ENCODE measurements at regions not wholly inside any gene's neighbourhood (a gene's known extent, or its start where the extent isn't known, plus 50 kb on each side); places are given as distances from the start of the nearest gene placed in this dataset.
"Not testable (repeated sequence)": the region's sequence is repeated elsewhere in the genome, so short reads cannot be mapped to it uniquely, and the experiment has no call there.

- Histone ChIP-seq H3K9me3 (ENCODE audit: low read depth) (no peaks in the 10 kb centered on the region), H3K36me3 (replicated peaks; ENCODE audit: insufficient read depth, low read depth) (no peaks in the 10 kb centered on the region), H3K9me2 (replicated peaks; ENCODE audit: insufficient read depth) (no peaks in the 10 kb centered on the region), H3K27me3 (peaks cover 5% of the 10 kb centered on the region), H3K27ac (no peak overlapping the region), H4K20me1 (ENCODE audit: insufficient read depth, poor library complexity, severe bottlenecking) (no peaks in the 10 kb centered on the region), H3K79me2 (no peaks in the 10 kb centered on the region), H2AFZ (no peak overlapping the region), H3K4me2 (no peak overlapping the region), H3K4me3 (no peak overlapping the region), H3K4me1 (ENCODE audit: insufficient read depth) (no peaks in the 10 kb centered on the region)
- TF ChIP-seq CTCF (IDR thresholded peaks at IDR 0.05; ENCODE audit: poor library complexity) = no peak
- no peak for TF ChIP-seq EZH2phosphoT487 (IDR thresholded peaks at IDR 0.05; ENCODE audit: low read depth, severe bottlenecking, unreplicated experiment)
- TF ChIP-seq EZH2 (IDR thresholded peaks at IDR 0.05; ENCODE audit: borderline replicate concordance) = no peak
- 88% methylated on average over 3 of the region's 3 CpGs for WGBS (ENCODE audit: low lambda C conversion rate, missing lambda C conversion rate)
- no peak for DNase-seq (ENCODE audit: low spot score)
Observed at GRCh38 chr1:58189453-58189852, 357.1 kb downstream of the OMA1 start.

- H3K27me3 ChIP-seq = peaks cover 3% of the 10 kb centered on the region
- DNase-seq (ENCODE audit: low spot score) = no peak
- no peak overlapping the region for H3K27ac ChIP-seq
- no peak overlapping the region for H2AFZ ChIP-seq
- no peaks in the 10 kb centered on the region for H3K9me3 ChIP-seq (ENCODE audit: low read depth)
- no peak overlapping the region for H3K4me3 ChIP-seq
- 36% methylated on average over 2 of the region's 2 CpGs for WGBS (ENCODE audit: low lambda C conversion rate, missing lambda C conversion rate)
- no peaks in the 10 kb centered on the region for H3K36me3 ChIP-seq (replicated peaks; ENCODE audit: insufficient read depth, low read depth)
- no peaks in the 10 kb centered on the region for H3K9me2 ChIP-seq (replicated peaks; ENCODE audit: insufficient read depth)
- no peak overlapping the region for H3K4me2 ChIP-seq
- TF ChIP-seq EZH2phosphoT487 (IDR thresholded peaks at IDR 0.05; ENCODE audit: low read depth, severe bottlenecking, unreplicated experiment) (no peak), EZH2 (IDR thresholded peaks at IDR 0.05; ENCODE audit: borderline replicate concordance) (no peak), CTCF (IDR thresholded peaks at IDR 0.05; ENCODE audit: poor library complexity) (no peak)
- no peaks in the 10 kb centered on the region for H3K79me2 ChIP-seq
- H4K20me1 ChIP-seq (ENCODE audit: insufficient read depth, poor library complexity, severe bottlenecking) = no peaks in the 10 kb centered on the region
- no peaks in the 10 kb centered on the region for H3K4me1 ChIP-seq (ENCODE audit: insufficient read depth)
Observed at GRCh38 chr1:58183286-58183685, 363.2 kb downstream of the OMA1 start.

- no peaks in the 10 kb centered on the region for H3K4me1 ChIP-seq (ENCODE audit: insufficient read depth)
- H3K4me3 ChIP-seq = no peak overlapping the region
- no peak for TF ChIP-seq EZH2 (IDR thresholded peaks at IDR 0.05; ENCODE audit: borderline replicate concordance)
- TF ChIP-seq EZH2phosphoT487 (IDR thresholded peaks at IDR 0.05; ENCODE audit: low read depth, severe bottlenecking, unreplicated experiment) = no peak
- no peak for TF ChIP-seq CTCF (IDR thresholded peaks at IDR 0.05; ENCODE audit: poor library complexity)
- no peak for DNase-seq (ENCODE audit: low spot score)
- no peaks in the 10 kb centered on the region for H4K20me1 ChIP-seq (ENCODE audit: insufficient read depth, poor library complexity, severe bottlenecking)
- no peaks in the 10 kb centered on the region for H3K9me2 ChIP-seq (replicated peaks; ENCODE audit: insufficient read depth)
- 90% methylated on average over 2 of the region's 2 CpGs for WGBS (ENCODE audit: low lambda C conversion rate, missing lambda C conversion rate)
- no peaks in the 10 kb centered on the region for H3K79me2 ChIP-seq
- H3K4me2 ChIP-seq = no peak overlapping the region
- H2AFZ ChIP-seq = no peak overlapping the region
- H3K27ac ChIP-seq = no peak overlapping the region
- H3K36me3 ChIP-seq (replicated peaks; ENCODE audit: insufficient read depth, low read depth) = no peaks in the 10 kb centered on the region
- H3K27me3 ChIP-seq = peaks cover 3% of the 10 kb centered on the region
- H3K9me3 ChIP-seq (ENCODE audit: low read depth) = no peaks in the 10 kb centered on the region
Observed at GRCh38 chr1:58180537-58180936, 366.0 kb downstream of the OMA1 start.

- H3K9me2 ChIP-seq (replicated peaks; ENCODE audit: insufficient read depth); H3K36me3 ChIP-seq (replicated peaks; ENCODE audit: insufficient read depth, low read depth); H3K27me3 ChIP-seq; H2AFZ ChIP-seq; H3K9me3 ChIP-seq (ENCODE audit: low read depth); DNase-seq (ENCODE audit: low spot score); H3K4me3 ChIP-seq; H3K79me2 ChIP-seq; H3K4me2 ChIP-seq; H3K27ac ChIP-seq; H3K4me1 ChIP-seq (ENCODE audit: insufficient read depth); H4K20me1 ChIP-seq (ENCODE audit: insufficient read depth, poor library complexity, severe bottlenecking): not testable (repeated sequence)
- WGBS (ENCODE audit: low lambda C conversion rate, missing lambda C conversion rate) = 39% methylated on average over 3 of the region's 3 CpGs
Observed at GRCh38 chr1:58169160-58169559, 377.4 kb downstream of the OMA1 start.

- not testable (repeated sequence) for H3K27ac ChIP-seq; H3K79me2 ChIP-seq; H3K4me1 ChIP-seq (ENCODE audit: insufficient read depth); H3K9me3 ChIP-seq (ENCODE audit: low read depth); H3K27me3 ChIP-seq; H3K4me3 ChIP-seq; H2AFZ ChIP-seq; H4K20me1 ChIP-seq (ENCODE audit: insufficient read depth, poor library complexity, severe bottlenecking); H3K36me3 ChIP-seq (replicated peaks; ENCODE audit: insufficient read depth, low read depth); H3K4me2 ChIP-seq; DNase-seq (ENCODE audit: low spot score); H3K9me2 ChIP-seq (replicated peaks; ENCODE audit: insufficient read depth)
- WGBS (ENCODE audit: low lambda C conversion rate, missing lambda C conversion rate) = 93% methylated on average over 1 of the region's 1 CpG
Observed at GRCh38 chr1:58167131-58167530, 379.4 kb downstream of the OMA1 start.
